ENCODE measurements at regions not wholly inside any gene's neighbourhood (a gene's known extent, or its start where the extent isn't known, plus 50 kb on each side); places are given as distances from the start of the nearest gene placed in this dataset.

- TF ChIP-seq, protein P1, sequence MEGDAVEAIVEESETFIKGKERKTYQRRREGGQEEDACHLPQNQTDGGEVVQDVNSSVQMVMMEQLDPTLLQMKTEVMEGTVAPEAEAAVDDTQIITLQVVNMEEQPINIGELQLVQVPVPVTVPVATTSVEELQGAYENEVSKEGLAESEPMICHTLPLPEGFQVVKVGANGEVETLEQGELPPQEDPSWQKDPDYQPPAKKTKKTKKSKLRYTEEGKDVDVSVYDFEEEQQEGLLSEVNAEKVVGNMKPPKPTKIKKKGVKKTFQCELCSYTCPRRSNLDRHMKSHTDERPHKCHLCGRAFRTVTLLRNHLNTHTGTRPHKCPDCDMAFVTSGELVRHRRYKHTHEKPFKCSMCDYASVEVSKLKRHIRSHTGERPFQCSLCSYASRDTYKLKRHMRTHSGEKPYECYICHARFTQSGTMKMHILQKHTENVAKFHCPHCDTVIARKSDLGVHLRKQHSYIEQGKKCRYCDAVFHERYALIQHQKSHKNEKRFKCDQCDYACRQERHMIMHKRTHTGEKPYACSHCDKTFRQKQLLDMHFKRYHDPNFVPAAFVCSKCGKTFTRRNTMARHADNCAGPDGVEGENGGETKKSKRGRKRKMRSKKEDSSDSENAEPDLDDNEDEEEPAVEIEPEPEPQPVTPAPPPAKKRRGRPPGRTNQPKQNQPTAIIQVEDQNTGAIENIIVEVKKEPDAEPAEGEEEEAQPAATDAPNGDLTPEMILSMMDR (IDR thresholded peaks at IDR 0.05): no peak
- TF ChIP-seq EZH2 (IDR thresholded peaks at IDR 0.05; ENCODE audit: borderline replicate concordance, insufficient read depth, low read depth, low read length, poor library complexity, severe bottlenecking): no peak
Observed at GRCh38 chr2:59986511-59986910, 566.9 kb downstream of the BCL11A start.
